Activated T-helper 17 cell treated with anti-CD3 and anti-CD28 coated beads, Interleukin-2, amount 50 U/mL, for 72 hours (primary cell): ENCODE measurements at regions not wholly inside any gene's neighbourhood (a gene's known extent, or its start where the extent isn't known, plus 50 kb on each side); places are given as distances from the start of the nearest gene placed in this dataset.

ENCODE experiments used
- ATAC-seq: fragments of 150-1000 bp; cut with Tn5 transposase; replicated peaks from 2 replicates; pipeline ENCODE4 v1.10.0; 2021; ENCODE audit warnings: mild to moderate bottlenecking, moderate library complexity
- H3K27ac Mint-ChIP-seq: one replicate; pipeline ENCODE4 v1.8.0; 2022; ENCODE audit warnings: mixed read lengths
- H3K27me3 Mint-ChIP-seq: one replicate; pipeline ENCODE4 v1.8.0; 2022; ENCODE audit warnings: mixed read lengths
- H3K36me3 Mint-ChIP-seq: one replicate; pipeline ENCODE4 v1.8.0; 2022; ENCODE audit warnings: low read depth, mild to moderate bottlenecking, mixed read lengths
- H3K4me1 Mint-ChIP-seq: one replicate; pipeline ENCODE4 v1.8.0; 2022; ENCODE audit warnings: mixed read lengths
- H3K4me3 Mint-ChIP-seq: one replicate; pipeline ENCODE4 v1.8.0; 2022; ENCODE audit warnings: mild to moderate bottlenecking, mixed read lengths
- H3K9me3 Mint-ChIP-seq: one replicate; pipeline ENCODE4 v1.8.0; 2022; ENCODE audit warnings: mixed read lengths

DNA sequence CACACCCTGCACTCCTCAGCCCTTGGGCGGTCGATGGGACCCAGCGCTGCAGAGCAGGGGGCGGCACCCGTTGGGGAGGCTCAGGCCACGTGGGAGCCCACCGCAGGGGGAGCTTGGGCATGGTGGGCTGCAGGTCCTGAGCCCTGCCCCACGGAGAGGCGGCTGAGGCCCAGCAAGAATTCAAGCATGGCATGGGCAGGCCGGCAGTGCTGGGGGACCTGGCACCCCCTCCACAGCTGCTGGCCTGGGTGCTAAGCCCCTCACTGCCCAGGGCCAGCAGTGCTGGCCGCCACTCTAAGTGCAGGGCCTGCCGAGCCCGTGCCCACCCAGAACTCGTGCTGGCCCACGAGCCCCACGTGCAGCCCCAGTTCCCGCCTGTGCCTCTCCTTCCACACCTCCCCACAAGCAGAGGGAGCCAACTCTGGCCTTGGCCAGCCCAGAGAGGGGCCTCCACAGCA is 555.0 kb upstream of the ADGRL4 start:
- no peak for ATAC-seq
- no peak overlapping the region for H3K27ac Mint-ChIP-seq
- no peaks in the 10 kb centered on the region for H3K4me1 Mint-ChIP-seq
- no peaks in the 10 kb centered on the region for H3K36me3 Mint-ChIP-seq
- H3K27me3 Mint-ChIP-seq = no peaks in the 10 kb centered on the region
- H3K9me3 Mint-ChIP-seq = peaks cover 10% of the 10 kb centered on the region
- no peak overlapping the region for H3K4me3 Mint-ChIP-seq

DNA sequence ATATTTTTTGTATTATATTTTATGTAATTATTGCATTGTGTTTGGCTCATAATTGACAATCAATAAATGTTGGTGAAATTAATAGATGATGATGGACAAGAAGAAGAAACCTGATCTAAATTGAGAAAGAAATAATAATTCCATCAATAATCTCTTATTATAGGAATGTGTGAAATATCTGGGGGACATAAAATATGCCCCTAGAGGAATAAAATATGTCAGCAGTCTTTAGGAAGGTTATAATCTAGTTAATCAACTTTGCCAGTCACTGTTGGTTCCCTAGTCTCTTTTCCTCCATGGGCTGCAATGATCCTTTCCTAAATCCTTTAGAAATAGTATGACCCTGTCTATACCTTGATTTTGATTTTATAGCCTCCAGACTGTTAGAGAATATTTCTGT is 549.7 kb upstream of the ADGRL4 start:
- no peak overlapping the region for H3K27ac Mint-ChIP-seq
- H3K4me1 Mint-ChIP-seq = no peaks in the 10 kb centered on the region
- no peak overlapping the region for H3K4me3 Mint-ChIP-seq
- H3K9me3 Mint-ChIP-seq = peaks cover 10% of the 10 kb centered on the region
- no peaks in the 10 kb centered on the region for H3K27me3 Mint-ChIP-seq
- H3K36me3 Mint-ChIP-seq = no peaks in the 10 kb centered on the region
- no peak for ATAC-seq

DNA sequence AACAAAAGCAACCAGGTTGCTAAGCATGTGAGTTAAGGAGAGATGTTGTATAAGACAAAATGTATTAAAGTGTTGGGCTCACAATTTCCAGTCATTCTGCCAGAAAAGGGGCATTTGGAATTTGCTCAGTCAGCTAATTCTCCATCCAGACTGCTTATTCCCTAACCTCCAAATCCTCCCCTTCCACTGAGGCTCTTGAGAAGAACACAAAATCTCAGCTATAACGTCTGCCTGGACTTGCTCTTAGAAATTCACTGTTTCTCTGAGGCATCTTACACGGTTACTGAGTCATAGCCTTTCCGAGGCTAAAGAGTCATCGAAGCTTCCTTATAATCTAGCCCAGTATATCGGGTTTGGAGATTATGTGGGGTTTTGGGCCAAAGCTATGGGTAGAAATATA is 548.2 kb upstream of the ADGRL4 start:
- no peak for ATAC-seq
- Mint-ChIP-seq H3K27ac (no peak overlapping the region), H3K9me3 (peaks cover 5% of the 10 kb centered on the region), H3K27me3 (no peaks in the 10 kb centered on the region), H3K4me3 (no peak overlapping the region), H3K4me1 (no peaks in the 10 kb centered on the region), H3K36me3 (no peaks in the 10 kb centered on the region)

DNA sequence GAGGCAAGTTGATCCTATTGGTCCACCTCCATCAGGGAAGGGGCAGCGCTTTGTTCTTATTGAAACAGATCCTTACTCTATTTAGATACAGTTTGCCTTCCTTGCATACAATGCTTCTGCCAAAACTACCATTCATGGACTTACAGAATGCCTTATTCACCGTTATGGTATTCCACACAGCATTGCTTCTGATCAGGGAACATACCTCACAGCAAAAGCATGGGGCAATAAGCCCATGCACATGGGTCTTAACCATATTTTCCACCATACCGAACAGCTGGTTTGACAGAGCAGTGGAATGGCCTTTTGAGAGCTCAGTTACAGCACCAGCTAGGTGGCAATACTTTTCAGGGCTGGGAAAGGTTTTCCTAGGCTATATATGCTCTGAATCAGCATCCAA is 544.8 kb upstream of the ADGRL4 start:
- no peaks in the 10 kb centered on the region for H3K27me3 Mint-ChIP-seq
- ATAC-seq = no peak
- H3K9me3 Mint-ChIP-seq = no peaks in the 10 kb centered on the region
- H3K27ac Mint-ChIP-seq = no peak overlapping the region
- H3K4me3 Mint-ChIP-seq = no peak overlapping the region
- no peaks in the 10 kb centered on the region for H3K4me1 Mint-ChIP-seq
- H3K36me3 Mint-ChIP-seq = no peaks in the 10 kb centered on the region

DNA sequence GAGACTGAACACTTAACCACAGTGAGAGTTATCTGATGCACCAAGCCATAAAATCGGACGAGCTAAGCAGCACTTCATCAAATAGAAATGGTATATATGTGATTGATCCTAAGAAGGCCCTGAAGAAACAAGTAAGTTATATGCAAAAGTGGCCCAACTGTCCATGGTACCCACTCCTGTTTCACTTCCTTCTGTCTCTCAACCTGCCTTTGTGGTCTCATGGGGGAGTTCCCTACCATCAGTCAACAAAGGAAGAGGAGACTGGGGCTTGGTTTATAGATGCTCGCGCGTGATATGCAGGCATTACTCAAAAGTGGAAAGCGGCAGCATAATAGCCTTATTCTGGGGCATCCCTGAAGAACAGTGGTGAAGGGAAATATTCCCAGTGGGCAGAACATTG is 543.9 kb upstream of the ADGRL4 start:
- ATAC-seq = no peak
- H3K4me3 Mint-ChIP-seq = no peak overlapping the region
- no peaks in the 10 kb centered on the region for H3K27me3 Mint-ChIP-seq
- no peaks in the 10 kb centered on the region for H3K4me1 Mint-ChIP-seq
- H3K27ac Mint-ChIP-seq = no peak overlapping the region
- no peaks in the 10 kb centered on the region for H3K9me3 Mint-ChIP-seq
- no peaks in the 10 kb centered on the region for H3K36me3 Mint-ChIP-seq

DNA sequence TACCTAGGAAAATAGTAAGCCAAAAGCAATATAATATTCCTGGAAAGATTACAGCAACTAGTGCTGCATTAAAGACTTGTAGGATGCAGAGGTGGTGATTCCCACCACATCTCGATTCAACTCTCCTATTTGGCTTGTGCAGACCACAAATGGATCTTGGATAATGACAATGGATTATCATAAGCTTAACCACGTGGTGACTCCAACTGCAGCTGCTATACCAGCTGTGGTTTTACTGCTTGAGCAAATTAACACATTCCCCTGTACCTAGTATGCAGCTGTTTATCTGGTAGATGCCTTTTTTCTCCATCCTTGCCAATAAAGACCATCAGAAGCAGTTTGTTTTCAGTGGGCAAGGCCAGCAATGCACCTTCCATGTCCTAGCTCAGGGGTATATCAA is 542.7 kb upstream of the ADGRL4 start:
- ATAC-seq = no peak
- Mint-ChIP-seq H3K4me1 (no peaks in the 10 kb centered on the region), H3K4me3 (no peak overlapping the region), H3K36me3 (no peaks in the 10 kb centered on the region), H3K9me3 (no peaks in the 10 kb centered on the region), H3K27me3 (no peaks in the 10 kb centered on the region), H3K27ac (no peak overlapping the region)

DNA sequence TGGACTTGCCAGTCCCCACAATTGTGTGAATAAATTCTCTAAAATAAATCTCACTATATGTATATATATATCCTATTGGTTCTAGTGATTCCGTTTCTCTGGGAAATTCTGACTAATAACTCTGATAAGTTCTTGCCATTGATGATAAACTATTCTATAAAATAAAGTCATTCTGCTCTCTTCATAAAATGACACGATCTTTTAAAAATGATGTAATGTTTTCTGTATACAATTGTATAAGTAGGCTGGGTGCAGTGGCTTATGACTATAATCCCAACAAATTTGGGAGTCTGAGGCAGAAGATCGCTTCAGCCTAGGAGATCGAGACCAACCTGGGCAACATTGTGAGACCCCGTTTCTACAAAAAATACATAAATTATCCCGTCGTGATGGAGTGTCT is 541.0 kb upstream of the ADGRL4 start:
- Mint-ChIP-seq H3K27me3 (no peaks in the 10 kb centered on the region), H3K4me3 (no peak overlapping the region), H3K36me3 (no peaks in the 10 kb centered on the region), H3K27ac (no peak overlapping the region), H3K9me3 (no peaks in the 10 kb centered on the region), H3K4me1 (no peaks in the 10 kb centered on the region)
- ATAC-seq = no peak

DNA sequence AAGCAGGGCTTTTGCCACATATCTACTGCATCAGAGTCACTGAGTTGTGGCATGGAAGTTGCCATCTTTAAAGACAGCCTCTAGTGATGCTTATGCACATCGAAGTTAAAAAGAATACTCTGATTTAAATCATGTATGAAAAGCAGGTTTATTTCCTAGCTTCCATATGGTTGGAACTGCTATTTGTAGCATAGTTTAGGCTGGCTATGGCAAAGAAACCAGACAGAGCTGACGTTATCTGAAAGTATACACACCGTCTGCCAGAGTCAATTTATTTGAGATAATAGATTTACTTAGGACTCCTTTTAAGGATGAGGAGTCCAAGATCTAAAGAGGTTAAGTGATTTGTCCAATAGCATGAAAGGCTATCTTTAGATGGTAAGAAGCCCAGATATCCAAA is 536.9 kb upstream of the ADGRL4 start:
- ATAC-seq = no peak
- no peaks in the 10 kb centered on the region for H3K4me1 Mint-ChIP-seq
- no peaks in the 10 kb centered on the region for H3K27me3 Mint-ChIP-seq
- no peaks in the 10 kb centered on the region for H3K9me3 Mint-ChIP-seq
- H3K27ac Mint-ChIP-seq = no peak overlapping the region
- H3K4me3 Mint-ChIP-seq = no peak overlapping the region
- no peaks in the 10 kb centered on the region for H3K36me3 Mint-ChIP-seq

DNA sequence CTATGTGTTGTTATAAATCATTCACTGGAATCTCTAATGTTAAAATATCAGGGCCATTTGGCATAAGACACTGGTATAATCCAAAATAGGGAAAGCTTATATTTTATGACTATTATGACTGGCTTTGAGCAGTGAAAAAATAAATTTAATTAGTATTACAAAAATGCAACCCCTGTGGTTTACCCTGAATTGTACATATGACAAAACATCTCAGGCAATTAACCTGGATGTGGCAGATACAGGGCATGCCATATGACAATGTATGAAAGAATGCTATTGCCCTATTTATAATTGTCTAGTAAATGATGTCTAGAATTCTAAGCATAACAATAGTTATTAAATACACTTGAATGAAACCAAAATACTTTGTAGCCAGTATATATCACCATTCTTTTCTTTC is 532.5 kb upstream of the ADGRL4 start:
- Mint-ChIP-seq H3K9me3 (peaks cover 3% of the 10 kb centered on the region), H3K27ac (no peak overlapping the region), H3K36me3 (no peaks in the 10 kb centered on the region), H3K4me3 (no peak overlapping the region), H3K4me1 (no peaks in the 10 kb centered on the region), H3K27me3 (no peaks in the 10 kb centered on the region)
- ATAC-seq = no peak

DNA sequence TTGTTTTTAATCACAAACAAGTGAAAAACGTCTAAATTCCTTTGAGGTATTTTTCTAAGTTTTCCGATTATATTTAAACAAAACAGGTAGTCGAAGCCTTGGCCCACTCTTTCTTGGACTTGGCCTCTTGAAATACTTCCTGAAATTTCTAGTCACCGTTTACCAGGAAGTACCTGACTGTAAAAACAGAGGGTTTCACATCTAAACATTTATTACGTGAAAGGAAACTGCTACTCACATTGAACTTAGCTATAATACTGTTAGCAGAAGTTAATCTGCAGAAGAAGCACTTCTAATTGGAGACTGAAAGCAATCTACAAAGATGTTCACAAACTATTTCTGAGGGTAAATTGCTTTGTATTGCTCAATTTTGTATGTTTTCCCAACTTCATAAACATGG is 526.0 kb upstream of the ADGRL4 start:
- Mint-ChIP-seq H3K9me3 (peaks cover 3% of the 10 kb centered on the region), H3K4me3 (no peak overlapping the region), H3K27ac (no peak overlapping the region), H3K36me3 (no peaks in the 10 kb centered on the region), H3K27me3 (no peaks in the 10 kb centered on the region), H3K4me1 (no peaks in the 10 kb centered on the region)
- ATAC-seq = no peak

DNA sequence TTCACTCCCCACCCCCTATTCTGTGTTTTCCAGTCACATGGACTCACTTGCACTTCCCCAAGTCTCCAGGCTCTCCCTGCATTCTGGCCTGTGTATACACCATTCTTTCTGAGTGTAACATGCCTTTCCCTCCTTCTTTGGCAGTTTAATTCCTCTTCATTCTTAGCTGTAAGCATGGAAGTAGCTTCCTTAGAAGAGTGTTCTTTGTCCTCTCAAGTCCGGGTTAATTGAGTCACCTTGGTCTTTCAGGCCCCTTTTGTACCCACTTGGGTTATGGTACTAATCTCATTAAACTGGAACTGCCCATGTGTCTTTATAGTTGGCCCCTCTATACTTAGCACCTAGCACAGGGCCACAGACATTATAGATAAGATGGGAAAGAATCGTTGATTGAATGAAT is 525.3 kb upstream of the ADGRL4 start:
- Mint-ChIP-seq H3K36me3 (no peaks in the 10 kb centered on the region), H3K4me3 (no peak overlapping the region), H3K27ac (no peak overlapping the region), H3K27me3 (no peaks in the 10 kb centered on the region), H3K4me1 (no peaks in the 10 kb centered on the region), H3K9me3 (no peaks in the 10 kb centered on the region)
- no peak for ATAC-seq

DNA sequence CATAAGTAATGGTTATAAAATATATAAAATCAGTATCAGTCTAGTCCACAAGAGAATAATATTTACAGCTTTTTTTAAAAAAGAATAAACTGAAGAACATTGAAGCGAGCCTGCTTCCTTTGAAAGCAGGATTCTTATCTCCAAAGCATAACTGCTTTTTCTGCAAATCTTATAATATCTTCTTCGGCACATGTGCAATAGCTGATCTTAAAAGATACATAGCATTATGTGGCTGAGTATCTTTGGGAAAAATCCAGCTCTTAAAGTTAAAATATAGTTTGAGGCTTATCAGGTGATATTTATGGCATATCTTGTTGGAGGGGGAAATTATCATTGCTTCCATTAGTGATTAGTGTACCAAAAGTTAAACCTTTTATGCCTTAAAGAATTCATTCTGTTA is 523.9 kb upstream of the ADGRL4 start:
- Mint-ChIP-seq H3K27ac (no peak overlapping the region), H3K27me3 (no peaks in the 10 kb centered on the region), H3K9me3 (no peaks in the 10 kb centered on the region), H3K4me1 (no peaks in the 10 kb centered on the region), H3K36me3 (no peaks in the 10 kb centered on the region), H3K4me3 (no peak overlapping the region)
- ATAC-seq = no peak

DNA sequence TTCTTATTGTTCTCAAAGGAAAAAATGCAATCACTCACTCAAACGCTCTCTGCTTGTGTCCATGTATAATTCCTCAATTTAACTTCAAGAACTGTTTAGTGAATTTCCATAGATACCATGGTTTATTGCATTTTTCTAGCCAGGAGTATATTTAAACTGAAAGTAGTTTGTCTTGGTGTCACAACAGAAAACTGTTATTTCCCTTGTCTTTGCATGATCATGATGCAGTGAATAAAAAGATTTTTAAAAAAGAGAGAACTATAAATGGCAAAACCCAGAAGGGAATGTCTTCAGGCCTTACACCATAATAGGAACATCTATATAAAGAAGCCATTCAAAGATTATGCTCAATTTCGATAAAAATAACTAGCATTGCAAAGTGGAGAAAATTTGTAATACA is 523.5 kb upstream of the ADGRL4 start:
- Mint-ChIP-seq H3K9me3 (no peaks in the 10 kb centered on the region), H3K36me3 (no peaks in the 10 kb centered on the region), H3K27me3 (no peaks in the 10 kb centered on the region)

DNA sequence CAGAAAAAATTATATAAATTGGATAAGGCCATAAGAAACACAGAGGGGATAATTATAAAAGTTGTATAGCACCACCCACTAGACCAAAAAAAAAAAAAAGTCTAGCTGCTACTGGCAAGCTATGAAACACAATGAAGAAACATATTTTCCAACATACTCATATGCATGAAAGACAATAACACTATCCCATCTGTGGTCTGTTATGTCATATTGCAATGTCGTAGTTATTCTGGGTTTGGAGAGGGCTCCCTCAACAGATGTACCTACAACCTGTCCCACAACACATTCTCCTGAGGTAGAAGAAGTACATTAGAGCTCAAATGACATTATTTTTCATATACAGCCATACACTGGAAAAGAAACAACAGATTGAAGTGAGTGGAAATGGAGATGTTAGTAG is 517.6 kb upstream of the ADGRL4 start:
- Mint-ChIP-seq H3K27me3 (no peaks in the 10 kb centered on the region), H3K36me3 (no peaks in the 10 kb centered on the region), H3K27ac (no peak overlapping the region), H3K4me1 (no peaks in the 10 kb centered on the region), H3K9me3 (peaks cover 1% of the 10 kb centered on the region), H3K4me3 (no peak overlapping the region)
- no peak for ATAC-seq

More for the DNA sequence above, 523.5 kb upstream of the ADGRL4 start:
- Mint-ChIP-seq H3K4me3 (no peak overlapping the region), H3K27ac (no peak overlapping the region), H3K4me1 (no peaks in the 10 kb centered on the region)
- no peak for ATAC-seq

DNA sequence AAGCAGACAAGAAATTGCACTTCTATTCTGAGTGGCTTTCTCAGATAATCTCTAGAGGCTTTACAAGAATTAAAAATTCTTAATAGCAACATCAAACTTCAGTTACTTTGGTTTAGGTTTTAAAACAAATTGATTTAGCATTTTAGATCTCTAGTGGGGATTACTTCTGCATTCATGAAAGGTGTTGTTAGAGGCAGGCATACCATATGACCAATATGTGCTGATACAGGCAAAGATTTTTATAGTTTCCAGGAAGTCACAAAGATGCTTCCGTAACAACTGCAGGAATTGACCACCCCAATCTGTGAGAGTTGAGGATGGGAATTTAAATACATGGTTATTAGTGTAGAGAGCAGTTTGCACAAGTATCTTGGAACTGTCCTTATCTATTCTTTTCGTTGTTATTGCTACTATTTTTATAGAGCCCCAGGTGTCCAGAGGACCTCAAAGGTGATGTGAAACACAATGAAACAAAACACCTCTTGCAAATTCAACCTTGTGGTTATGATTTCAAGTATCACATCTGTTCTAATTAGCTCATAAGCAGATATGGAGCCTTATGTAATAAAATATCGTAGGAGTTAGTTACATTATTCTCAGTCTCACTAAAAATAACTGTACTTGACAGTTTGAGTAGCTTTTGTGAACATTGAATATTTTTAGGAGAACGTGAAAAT is 512.7 kb upstream of the ADGRL4 start:
- H3K9me3 Mint-ChIP-seq = peaks cover 4% of the 10 kb centered on the region
- no peaks in the 10 kb centered on the region for H3K27me3 Mint-ChIP-seq
- no peaks in the 10 kb centered on the region for H3K36me3 Mint-ChIP-seq
- ATAC-seq = no peak
- H3K4me3 Mint-ChIP-seq = no peak overlapping the region
- H3K4me1 Mint-ChIP-seq = no peaks in the 10 kb centered on the region
- H3K27ac Mint-ChIP-seq = no peak overlapping the region
